ENCODE measurements at regions not wholly inside any gene's neighbourhood (a gene's known extent, or its start where the extent isn't known, plus 50 kb on each side); places are given as distances from the start of the nearest gene placed in this dataset.

DNA sequence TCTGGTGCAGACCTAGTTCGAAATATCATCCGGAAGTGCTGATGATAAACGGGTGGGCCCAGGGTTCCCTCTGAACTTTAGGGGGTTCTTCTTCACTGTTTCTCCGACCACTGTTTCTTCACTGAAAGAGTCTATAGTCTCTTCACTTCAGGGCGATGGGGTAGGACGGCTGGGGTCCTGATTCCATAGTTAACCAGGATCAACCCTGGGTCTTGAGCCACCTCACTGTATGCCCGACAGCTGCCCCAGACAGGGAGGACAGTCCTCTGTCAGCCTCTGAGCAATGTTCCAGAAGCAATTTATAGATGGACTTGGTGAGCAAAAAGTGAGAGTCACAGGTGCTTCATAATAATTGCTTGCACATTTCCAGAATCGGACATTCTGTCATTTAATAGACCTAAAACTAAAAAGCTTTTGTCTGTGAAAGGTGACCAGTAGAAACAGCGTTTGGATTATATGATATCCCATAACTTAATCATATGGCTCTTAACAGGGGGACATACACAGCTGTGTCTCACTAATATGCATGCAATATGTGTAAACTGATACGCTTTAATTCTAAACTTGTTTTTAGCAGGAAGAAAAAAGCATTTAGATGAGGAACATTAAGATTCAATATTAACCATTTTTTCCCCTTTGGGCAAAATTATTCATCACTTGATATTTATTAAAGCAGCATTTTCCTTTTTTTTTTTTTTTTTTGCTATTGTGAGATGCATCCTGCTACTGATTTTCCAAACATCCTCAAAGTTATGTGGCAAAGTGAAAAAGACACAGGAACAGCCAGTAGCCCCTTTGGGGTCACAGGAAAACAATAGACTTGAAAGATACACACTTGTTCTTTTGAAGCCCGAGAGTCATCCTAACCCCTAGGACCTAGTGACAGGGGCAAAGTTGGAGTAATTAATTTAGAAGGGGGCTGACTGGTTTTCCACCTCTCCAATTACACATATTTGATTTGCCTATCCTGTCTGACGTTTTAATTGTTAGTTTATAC lies 277.0 kb downstream of the ZNF536 start:
- TF ChIP-seq GATA2 (IDR thresholded peaks at IDR 0.05; ENCODE audit: low read depth, low read length) (no peak), GATA3 (IDR thresholded peaks at IDR 0.05; ENCODE audit: low read depth, low read length) (no peak)

DNA sequence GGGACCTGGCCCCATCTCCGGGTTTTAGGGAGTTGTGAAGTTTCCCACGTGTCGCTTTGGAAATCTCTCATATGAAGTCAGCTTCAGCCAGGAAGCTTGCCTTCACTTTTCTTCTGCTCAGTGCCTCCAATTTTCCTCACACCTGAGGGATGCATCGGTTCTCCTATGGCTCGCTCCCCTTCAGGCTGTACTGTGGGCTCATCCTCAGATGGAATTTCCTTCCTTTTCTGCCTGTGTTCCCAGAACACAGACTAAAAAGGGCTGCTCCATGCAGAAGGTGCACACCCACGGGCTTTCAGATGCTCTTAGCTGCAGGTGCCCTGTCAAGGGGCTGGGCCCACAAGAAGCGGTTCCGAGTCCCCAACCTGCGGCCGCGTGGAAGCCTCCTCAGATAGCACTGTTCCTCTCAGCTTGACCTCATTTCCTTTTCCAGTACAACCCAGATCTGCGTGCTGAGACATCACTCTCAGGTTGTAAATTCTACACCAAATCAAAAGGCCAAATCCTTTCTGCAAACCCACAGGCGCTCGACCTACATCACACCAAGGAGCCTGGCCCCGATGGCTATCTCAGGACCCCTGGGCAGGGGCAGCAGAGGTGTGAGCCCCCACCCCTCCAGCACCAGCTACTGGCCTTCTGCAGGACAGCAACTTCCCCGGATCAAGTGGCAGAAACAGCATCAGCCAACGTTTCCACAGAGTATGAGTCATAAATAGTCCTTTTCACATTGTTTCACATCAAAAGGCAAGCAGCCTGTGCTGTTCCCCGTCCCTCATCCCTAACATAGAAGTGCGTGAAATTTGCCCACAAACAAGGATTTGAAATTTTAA lies 275.9 kb downstream of the ZNF536 start:
- no peak for TF ChIP-seq GATA3 (IDR thresholded peaks at IDR 0.05; ENCODE audit: low read depth, low read length)
- 0 out of 2 replicates have a peak, but pooled peaks have one; percentile 18 for TF ChIP-seq GATA2 (IDR thresholded peaks at IDR 0.05; ENCODE audit: low read depth, low read length)

DNA sequence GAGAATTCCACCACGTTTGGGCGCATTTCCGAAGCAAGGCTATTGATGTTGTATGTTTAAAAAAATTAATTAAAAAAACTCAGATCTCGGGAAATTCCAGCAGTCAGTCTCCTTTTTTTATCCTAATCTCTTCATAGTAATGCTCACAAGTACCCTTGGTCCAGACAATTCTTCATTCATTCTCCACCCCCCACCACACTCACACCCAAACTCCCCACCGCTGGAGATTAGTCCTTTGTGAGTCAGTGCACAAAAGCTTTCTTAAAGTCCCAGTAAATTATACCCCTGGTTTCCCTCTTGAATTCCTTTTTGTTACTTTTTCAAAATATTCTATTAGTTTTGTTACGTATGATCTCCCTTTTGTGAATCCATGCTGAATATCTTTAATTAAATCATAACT lies 274.6 kb downstream of the ZNF536 start:
- TF ChIP-seq GATA2 (IDR thresholded peaks at IDR 0.05; ENCODE audit: low read depth, low read length) (no peak), GATA3 (IDR thresholded peaks at IDR 0.05; ENCODE audit: low read depth, low read length) (no peak)

DNA sequence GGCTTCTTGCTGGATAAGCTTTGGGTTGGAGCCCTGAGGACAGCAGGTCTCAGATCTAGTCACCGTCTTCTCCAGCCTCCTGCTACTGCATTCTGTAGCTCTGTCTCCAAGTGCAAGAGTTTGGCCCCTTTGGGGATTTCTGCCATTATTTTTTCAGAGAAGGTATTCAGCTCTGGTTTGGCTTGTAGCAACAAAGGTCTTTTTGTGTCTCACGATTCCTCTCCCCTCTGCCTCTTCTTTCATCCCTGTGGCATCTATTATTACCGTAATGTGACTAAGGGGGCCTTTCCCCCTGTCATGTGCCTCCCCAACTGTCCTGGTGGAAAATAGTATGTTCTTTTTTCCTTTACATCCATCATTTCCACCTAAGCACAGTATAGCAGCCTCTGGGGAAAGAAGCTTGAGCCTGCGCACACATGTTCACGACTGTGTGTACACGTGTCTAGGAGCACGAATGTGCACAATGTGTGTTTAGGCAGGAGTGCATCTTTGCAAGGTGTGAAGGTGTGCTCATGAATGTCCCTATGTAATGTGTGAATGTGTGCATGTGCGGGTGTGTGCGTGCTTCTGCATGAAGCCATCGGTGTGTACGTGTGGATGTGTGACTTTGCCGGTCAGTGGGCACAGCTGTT lies 273.9 kb downstream of the ZNF536 start:
- TF ChIP-seq GATA2 (IDR thresholded peaks at IDR 0.05; ENCODE audit: low read depth, low read length) (no peak), GATA3 (IDR thresholded peaks at IDR 0.05; ENCODE audit: low read depth, low read length) (no peak)

DNA sequence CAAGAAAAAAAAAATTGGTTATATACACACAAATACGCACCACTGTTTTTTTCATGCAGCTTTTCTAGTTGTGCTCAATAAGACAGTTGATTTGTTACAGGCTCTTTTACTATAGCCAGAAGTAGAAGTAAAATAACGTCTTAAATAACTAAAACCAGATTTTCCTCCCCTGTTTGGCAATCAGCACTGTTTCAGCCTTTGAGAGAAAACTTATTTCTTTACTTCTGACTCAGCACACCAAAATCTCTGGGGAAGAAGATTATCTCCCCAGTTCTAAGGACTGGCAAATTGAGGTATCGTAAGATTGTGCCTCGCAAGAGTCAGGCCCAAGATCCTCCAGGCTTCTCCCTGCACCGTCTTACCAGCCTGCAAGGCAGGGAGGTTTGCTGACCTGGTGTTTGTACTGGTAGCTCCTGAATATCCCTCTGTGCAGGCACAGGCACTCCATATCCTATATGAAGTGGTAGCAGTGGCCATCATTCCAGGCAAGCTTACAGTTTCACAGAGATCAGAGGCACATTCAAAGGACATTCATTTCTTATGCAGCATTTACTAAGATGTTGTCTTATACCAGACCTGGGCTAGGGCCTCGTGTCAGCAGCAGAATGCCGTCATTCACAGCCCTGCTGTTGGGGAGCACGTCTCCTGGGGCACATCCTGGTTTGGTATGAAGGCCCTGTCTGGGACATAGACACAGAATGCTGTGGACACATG lies 268.2 kb downstream of the ZNF536 start:
- TF ChIP-seq GATA3 (IDR thresholded peaks at IDR 0.05; ENCODE audit: low read depth, low read length) = no peak
- no peak for TF ChIP-seq GATA2 (IDR thresholded peaks at IDR 0.05; ENCODE audit: low read depth, low read length)

DNA sequence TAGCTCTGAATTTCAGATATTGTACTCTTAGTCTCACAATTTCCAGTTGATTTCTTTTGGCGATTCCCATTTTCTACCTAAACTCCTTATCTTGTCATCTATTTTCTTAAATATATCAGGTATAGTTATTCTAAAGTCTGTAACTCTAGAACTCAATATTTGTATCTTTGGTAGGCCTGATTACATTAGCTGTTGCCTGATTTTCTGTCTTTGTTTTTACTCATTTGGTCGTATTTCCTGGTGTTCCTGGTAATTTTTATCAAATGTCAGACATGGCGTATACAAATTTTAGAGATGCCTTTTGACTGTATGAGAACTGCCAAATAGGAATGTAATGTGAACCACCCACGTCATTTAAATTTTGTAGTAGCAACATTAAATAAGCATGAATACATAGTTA lies 266.7 kb downstream of the ZNF536 start:
- TF ChIP-seq GATA2 (IDR thresholded peaks at IDR 0.05; ENCODE audit: low read depth, low read length) (no peak), GATA3 (IDR thresholded peaks at IDR 0.05; ENCODE audit: low read depth, low read length) (no peak)

DNA sequence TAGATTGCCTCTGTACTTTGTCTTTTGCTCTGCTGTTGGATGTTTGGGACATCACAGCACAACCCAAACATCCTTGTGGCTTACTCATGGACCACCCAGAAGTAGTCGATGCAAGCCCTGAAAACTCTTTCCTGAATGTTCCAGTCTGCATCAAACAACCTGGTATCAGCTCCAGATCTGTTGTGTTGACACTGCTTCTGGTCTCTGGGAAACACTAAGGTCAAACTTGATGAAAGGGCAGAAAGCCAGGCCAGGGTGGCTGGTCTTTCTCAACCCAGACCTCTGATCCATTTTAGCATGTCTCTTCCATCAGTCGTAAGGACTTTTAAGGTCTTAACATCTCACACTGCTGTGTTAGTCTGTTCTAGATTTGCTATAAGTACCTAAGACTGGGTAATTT lies 265.7 kb downstream of the ZNF536 start:
- TF ChIP-seq GATA2 (IDR thresholded peaks at IDR 0.05; ENCODE audit: low read depth, low read length) (no peak), GATA3 (IDR thresholded peaks at IDR 0.05; ENCODE audit: low read depth, low read length) (no peak)

DNA sequence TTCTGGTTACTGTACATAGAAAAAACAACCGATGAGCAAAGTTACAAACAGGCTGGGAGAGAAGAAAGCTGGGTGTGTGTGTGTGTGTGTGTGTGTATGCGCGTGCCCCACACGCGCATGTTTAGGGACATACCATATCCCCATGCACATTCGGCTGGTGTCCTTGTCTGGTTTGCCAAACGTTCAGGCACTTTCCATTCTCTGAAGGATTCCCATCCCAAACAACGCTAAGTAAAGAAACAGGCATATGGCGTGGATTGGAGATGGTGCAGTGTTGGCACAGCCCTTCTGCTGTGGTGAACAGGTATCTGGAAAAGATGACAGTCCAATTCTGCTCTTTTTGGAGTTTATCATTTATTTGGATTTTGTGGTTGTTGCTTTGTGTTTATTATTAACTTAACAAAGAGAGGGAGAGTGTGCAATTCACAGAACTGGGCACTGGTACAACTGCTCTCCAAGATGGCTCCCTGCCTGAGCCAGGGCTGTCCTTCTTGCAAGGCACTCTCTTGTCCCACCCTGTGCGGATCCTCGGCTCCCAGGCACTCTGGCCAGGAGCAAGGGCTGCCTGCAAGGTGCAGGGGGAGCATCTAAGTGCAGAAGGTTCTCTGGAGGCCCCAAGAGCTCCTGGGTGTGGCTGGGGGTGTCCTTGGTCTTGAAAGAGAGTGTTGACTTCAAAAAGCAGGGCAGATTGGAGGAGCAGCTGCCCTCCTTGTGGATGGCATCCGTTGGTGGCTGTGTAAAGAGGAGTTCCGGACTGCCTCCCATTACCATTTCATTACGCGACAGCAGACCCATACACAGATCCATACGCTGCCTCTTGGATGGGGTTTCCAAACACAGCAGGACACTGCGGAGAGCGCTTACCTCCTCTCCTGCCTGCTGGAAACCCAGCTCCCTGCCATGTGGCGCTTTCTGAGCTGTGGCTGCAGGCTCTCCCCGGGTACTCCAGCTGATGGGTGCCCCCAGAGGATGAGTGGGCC lies 263.1 kb downstream of the ZNF536 start:
- TF ChIP-seq GATA2 (IDR thresholded peaks at IDR 0.05; ENCODE audit: low read depth, low read length) = no peak
- no peak for TF ChIP-seq GATA3 (IDR thresholded peaks at IDR 0.05; ENCODE audit: low read depth, low read length)

DNA sequence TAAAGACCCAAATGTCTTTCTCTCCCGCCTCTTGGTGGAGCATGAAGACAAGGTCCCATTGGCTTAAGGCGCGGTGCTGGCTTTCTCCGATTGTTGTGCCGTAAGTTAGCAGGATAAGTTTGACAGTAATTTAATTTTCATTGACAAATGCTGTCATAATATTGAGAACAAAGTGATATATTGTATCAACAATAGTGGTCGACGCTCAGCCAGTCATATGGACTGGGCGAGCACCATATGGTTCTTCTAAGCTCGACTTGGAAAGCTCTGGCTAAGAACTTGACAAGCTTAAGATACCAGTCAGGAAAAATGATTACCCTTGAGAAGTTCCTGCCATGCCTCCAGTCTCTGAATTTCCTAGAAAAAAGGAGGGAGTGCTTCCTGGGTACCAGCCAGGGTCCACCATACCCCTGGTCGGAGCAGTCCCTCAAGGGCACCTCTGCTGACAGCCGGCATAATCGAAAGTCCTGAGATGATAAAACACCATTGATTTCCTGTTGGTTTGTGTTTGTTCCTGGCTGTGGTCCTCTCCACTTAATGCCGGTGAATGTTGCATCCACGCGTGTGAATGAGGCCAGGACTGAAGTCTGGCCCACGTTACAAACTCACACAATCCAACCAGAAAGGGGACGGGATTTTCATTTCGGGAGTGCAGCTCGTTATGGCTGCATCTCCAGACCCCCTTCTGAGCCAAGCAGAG lies 262.1 kb downstream of the ZNF536 start:
- TF ChIP-seq GATA2 (IDR thresholded peaks at IDR 0.05; ENCODE audit: low read depth, low read length) = no peak

DNA sequence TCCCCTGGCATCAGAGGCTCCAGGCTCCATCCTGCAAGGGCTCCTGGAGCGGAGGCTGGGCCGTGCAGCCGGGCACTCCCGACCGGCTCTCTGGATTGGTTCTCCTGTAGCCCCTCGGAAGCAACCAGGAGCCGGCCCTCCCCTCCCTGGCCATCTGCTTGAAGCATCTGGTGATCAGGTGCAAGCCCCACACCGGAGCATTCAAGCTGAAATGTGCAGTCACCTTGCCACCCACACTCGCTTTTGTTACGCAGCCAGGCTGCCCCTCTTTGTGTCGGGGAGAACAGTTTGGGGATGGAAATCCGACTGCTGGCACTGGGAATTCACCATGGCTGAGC lies 258.8 kb downstream of the ZNF536 start:
- TF ChIP-seq GATA2 (IDR thresholded peaks at IDR 0.05; ENCODE audit: low read depth, low read length) = no peak

DNA sequence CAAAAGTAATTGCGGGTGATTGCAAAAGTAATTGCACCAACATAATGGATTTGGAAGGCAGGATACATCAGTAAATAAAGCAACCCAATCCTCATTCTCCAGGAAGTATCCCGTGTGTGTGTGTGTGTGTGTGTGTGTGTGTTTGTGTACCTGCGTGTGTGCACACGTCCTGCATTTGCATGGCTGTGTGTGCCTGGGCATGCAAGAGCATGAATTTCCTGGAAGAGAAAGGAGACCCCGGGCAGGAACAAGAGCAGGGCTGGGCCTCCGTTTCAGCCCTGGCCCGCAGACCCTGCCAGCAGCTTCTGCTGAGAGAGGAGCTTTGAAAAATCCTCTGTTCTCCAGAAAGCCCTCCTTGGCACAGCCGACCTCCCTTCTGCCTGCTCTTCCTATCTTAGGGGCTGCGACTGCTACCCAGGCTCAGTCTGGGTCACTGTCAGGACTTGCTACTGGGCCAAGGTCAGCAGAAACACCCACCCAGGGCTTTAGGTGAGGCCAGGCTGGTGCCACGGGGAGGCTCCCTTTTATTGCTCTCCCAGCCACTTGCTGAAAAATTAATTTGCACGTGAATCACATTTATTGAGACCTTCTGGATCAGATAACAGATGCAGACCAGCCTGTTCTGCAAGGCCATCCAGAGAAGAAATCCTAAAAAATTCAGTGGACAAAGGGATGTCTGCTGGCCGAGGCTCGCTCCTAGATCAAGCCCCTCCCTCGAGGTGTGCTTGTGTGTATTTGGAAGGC lies 258.3 kb downstream of the ZNF536 start:
- TF ChIP-seq GATA3 (IDR thresholded peaks at IDR 0.05; ENCODE audit: low read depth, low read length) (no peak), GATA2 (IDR thresholded peaks at IDR 0.05; ENCODE audit: low read depth, low read length) (peak; percentile 87)

DNA sequence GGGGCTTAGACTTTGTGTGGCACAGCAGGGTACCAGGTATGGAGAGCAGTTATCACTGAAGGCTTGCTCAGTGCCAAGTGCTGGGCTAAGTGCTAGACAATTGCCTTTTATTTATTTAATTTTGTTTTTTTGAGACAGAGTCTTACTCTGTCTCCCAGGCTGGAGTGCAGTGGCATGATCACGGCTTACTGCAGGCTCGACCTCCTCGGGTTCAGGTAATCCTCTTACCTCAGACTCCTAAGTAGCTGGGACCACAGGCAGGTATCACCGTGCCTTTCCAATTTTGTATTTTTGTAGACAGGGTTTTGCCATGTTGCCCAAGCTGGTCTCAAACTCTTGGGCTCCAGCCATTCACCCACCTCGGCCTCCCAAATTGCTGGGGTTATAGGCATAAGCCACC lies 256.9 kb downstream of the ZNF536 start:
- TF ChIP-seq GATA3 (IDR thresholded peaks at IDR 0.05; ENCODE audit: low read depth, low read length) (no peak), GATA2 (IDR thresholded peaks at IDR 0.05; ENCODE audit: low read depth, low read length) (no peak)
